ENCODE measurements at regions not wholly inside any gene's neighbourhood (a gene's known extent, or its start where the extent isn't known, plus 50 kb on each side); places are given as distances from the start of the nearest gene placed in this dataset.

GRCh38 chrX:42437211-42437610 lies 340.8 kb downstream of the PPP1R2C start:
- H3K4me2 ChIP-seq (ENCODE audit: control insufficient read depth, extremely low read depth, insufficient read depth, low read depth, low read length), result no peak overlapping the region
- H3K36me3 ChIP-seq (ENCODE audit: control insufficient read depth in 2 of 2, extremely low read depth in 1 of 2, insufficient read depth in 2 of 2, low read length in 2 of 2), result no peaks in the 10 kb centered on the region
- H3K9me1 ChIP-seq (ENCODE audit: control insufficient read depth, extremely low read depth, insufficient read depth, low read length), result no peaks in the 10 kb centered on the region
- dilution Hi-C loops (cut with MboI; ENCODE audit: extremely low pct_ligation_motif_present, low sequenced_read_pairs), result no loop called here
- no peak for TF ChIP-seq EZH2 (IDR thresholded peaks at IDR 0.05; ENCODE audit: low read length)
- no peak for TF ChIP-seq CTCF (optimal IDR thresholded peaks at IDR 0.05 in 1 of 3, IDR thresholded peaks at IDR 0.05 in 1 of 3, conservative IDR thresholded peaks at IDR 0.05 in 1 of 3; ENCODE audit: extremely low read depth in 1 of 3, insufficient read depth in 2 of 3, low read length in 3 of 3)
- no peaks in the 10 kb centered on the region for H4K20me1 ChIP-seq (ENCODE audit: control insufficient read depth, extremely low read depth, insufficient read depth, low read length)
- H3K4me1 ChIP-seq (ENCODE audit: control insufficient read depth, extremely low read depth, insufficient read depth, low read length), result no peaks in the 10 kb centered on the region
- FAIRE-seq (no peak), DNase-seq (ENCODE audit: low read depth, low spot score) (no peak)
- H3K9me3 ChIP-seq (ENCODE audit: control insufficient read depth, low read depth, low read length), result no peaks in the 10 kb centered on the region
- H2AFZ ChIP-seq (ENCODE audit: control insufficient read depth, low read length), result no peak overlapping the region
- no peak overlapping the region for H3K4me3 ChIP-seq (ENCODE audit: control insufficient read depth in 2 of 3, extremely low read depth in 1 of 3, insufficient read depth in 2 of 3, low read depth in 1 of 3, low read length in 3 of 3)
- H3K79me2 ChIP-seq (ENCODE audit: control insufficient read depth, insufficient read depth, low read length), result no peaks in the 10 kb centered on the region
- H3K27me3 ChIP-seq (ENCODE audit: control insufficient read depth, extremely low read depth, insufficient read depth, low read length), result no peaks in the 10 kb centered on the region
- no peak overlapping the region for H3K27ac ChIP-seq (ENCODE audit: control insufficient read depth, insufficient read depth, low read length)
- no peak overlapping the region for H3K9ac ChIP-seq (ENCODE audit: control insufficient read depth, extremely low read depth, insufficient read depth, low read length)

GRCh38 chrX:42434458-42435166 lies 343.4 kb downstream of the PPP1R2C start:
- H3K9ac ChIP-seq (ENCODE audit: control insufficient read depth, extremely low read depth, insufficient read depth, low read length), result no peak overlapping the region
- FAIRE-seq, result no peak

More at GRCh38 chrX:42434458-42435166, 343.4 kb downstream of the PPP1R2C start:
- TF ChIP-seq CTCF (optimal IDR thresholded peaks at IDR 0.05 in 1 of 3, IDR thresholded peaks at IDR 0.05 in 1 of 3, conservative IDR thresholded peaks at IDR 0.05 in 1 of 3; ENCODE audit: extremely low read depth in 1 of 3, insufficient read depth in 2 of 3, low read length in 3 of 3), result no peak
- TF ChIP-seq EZH2 (IDR thresholded peaks at IDR 0.05; ENCODE audit: low read length), result no peak
- Histone ChIP-seq H3K9me3 (ENCODE audit: control insufficient read depth, low read depth, low read length) (no peaks in the 10 kb centered on the region), H3K36me3 (ENCODE audit: control insufficient read depth in 2 of 2, extremely low read depth in 1 of 2, insufficient read depth in 2 of 2, low read length in 2 of 2) (no peaks in the 10 kb centered on the region), H3K4me1 (ENCODE audit: control insufficient read depth, extremely low read depth, insufficient read depth, low read length) (no peaks in the 10 kb centered on the region), H2AFZ (ENCODE audit: control insufficient read depth, low read length) (no peak overlapping the region), H3K4me3 (ENCODE audit: control insufficient read depth in 2 of 3, extremely low read depth in 1 of 3, insufficient read depth in 2 of 3, low read depth in 1 of 3, low read length in 3 of 3) (no peak overlapping the region), H4K20me1 (ENCODE audit: control insufficient read depth, extremely low read depth, insufficient read depth, low read length) (no peaks in the 10 kb centered on the region), H3K9me1 (ENCODE audit: control insufficient read depth, extremely low read depth, insufficient read depth, low read length) (no peaks in the 10 kb centered on the region), H3K27ac (ENCODE audit: control insufficient read depth, insufficient read depth, low read length) (no peak overlapping the region), H3K27me3 (ENCODE audit: control insufficient read depth, extremely low read depth, insufficient read depth, low read length) (no peaks in the 10 kb centered on the region), H3K4me2 (ENCODE audit: control insufficient read depth, extremely low read depth, insufficient read depth, low read depth, low read length) (no peak overlapping the region), H3K79me2 (ENCODE audit: control insufficient read depth, insufficient read depth, low read length) (no peaks in the 10 kb centered on the region)
- no peak for DNase-seq (ENCODE audit: low read depth, low spot score)
- dilution Hi-C loops (cut with MboI; ENCODE audit: extremely low pct_ligation_motif_present, low sequenced_read_pairs), result no loop called here

Measured in keratinocyte (primary cell).